HEK293 (cell line): ENCODE measurements at regions not wholly inside any gene's neighbourhood (a gene's known extent, or its start where the extent isn't known, plus 50 kb on each side); places are given as distances from the start of the nearest gene placed in this dataset.

Experiments
- CTCF ChIA-PET: fragments of 350-600 bp; formaldehyde crosslinking; extraction: SDS; loops from one replicate; lab custom pipeline; 2021; ENCODE audit warnings: antibody characterized with exemption; lab: Yijun Ruan, JAX
- POLR2A ChIA-PET: fragments of 300-600 bp; formaldehyde crosslinking; extraction: SDS; loops from one replicate; lab custom pipeline; 2020; ENCODE audit warnings: antibody characterized with exemption, inconsistent platforms; lab: Yijun Ruan, JAX
- H3K27ac ChIP-seq: fragments of 200-500 bp; sonication (Bioruptor generic); 2 replicates; pipeline ENCODE4 v1.5.1; 2014; ENCODE audit warnings: low read depth, low read length, control low read depth, inconsistent platforms; ENCODE audit errors: extremely low read depth
- H3K36me3 ChIP-seq, 2 experiments: fragments of 200-500 bp in 1 of 2; sonication (Bioruptor generic) in 1 of 2; 1 replicate in 1 of 2; 2 replicates in 1 of 2; pipeline ENCODE4 v1.5.1; 2014 to 2017; ENCODE audit warnings: inconsistent platforms in 2 of 2, low read length in 2 of 2; ENCODE audit not compliant: control insufficient read depth in 2 of 2, insufficient read depth in 1 of 2
- H3K4me1 ChIP-seq: fragments of 200-500 bp; sonication (Bioruptor generic); 2 replicates; pipeline ENCODE4 v1.5.1; 2014; ENCODE audit warnings: mild to moderate bottlenecking, low read length, inconsistent platforms; ENCODE audit not compliant: control insufficient read depth, insufficient read depth
- H3K4me3 ChIP-seq: 2 replicates; pipeline ENCODE4 v1.5.1; 2011; ENCODE audit warnings: low read depth, mild to moderate bottlenecking, control low read depth, low read length, moderate library complexity
- H3K9me3 ChIP-seq: fragments of 200-500 bp; sonication (Bioruptor generic); 2 replicates; pipeline ENCODE4 v1.5.1; 2014; ENCODE audit warnings: low read depth, low read length, inconsistent platforms; ENCODE audit not compliant: control insufficient read depth, insufficient read depth
- BCL11A ChIP-seq: fragments of 450-650 bp; formaldehyde crosslinking; IDR thresholded peaks from 2 replicates; pipeline ENCODE4 v1.5.1; 2016; ENCODE audit warnings: low read depth, missing biosample characterization, missing genetic modification characterization
- PRDM10 ChIP-seq: fragments of 450-650 bp; formaldehyde crosslinking; IDR thresholded peaks from 2 replicates; pipeline ENCODE4 v1.5.1; 2016; ENCODE audit warnings: missing biosample characterization, missing genetic modification characterization
- PRDM6 ChIP-seq: fragments of 450-650 bp; formaldehyde crosslinking; IDR thresholded peaks from 2 replicates; pipeline ENCODE4 v1.5.1; 2017; ENCODE audit warnings: missing biosample characterization, missing genetic modification characterization
- SCRT2 ChIP-seq: fragments of 450-650 bp; formaldehyde crosslinking; IDR thresholded peaks from 2 replicates; pipeline ENCODE4 v1.5.1; 2016; ENCODE audit warnings: missing biosample characterization, missing genetic modification characterization
- ZBTB17 ChIP-seq: fragments of 450-650 bp; formaldehyde crosslinking; IDR thresholded peaks from 2 replicates; pipeline ENCODE4 v1.5.1; 2016; ENCODE audit warnings: missing biosample characterization, missing genetic modification characterization
- ZEB2 ChIP-seq: fragments of 450-650 bp; formaldehyde crosslinking; IDR thresholded peaks from 2 replicates; pipeline ENCODE4 v1.5.1; 2016; ENCODE audit warnings: missing biosample characterization, missing genetic modification characterization
- ZNF140 ChIP-seq: fragments of 450-650 bp; formaldehyde crosslinking; IDR thresholded peaks from 2 replicates; pipeline ENCODE4 v1.5.1; 2016; ENCODE audit warnings: missing biosample characterization, missing genetic modification characterization
- ZNF16 ChIP-seq: fragments of 450-650 bp; formaldehyde crosslinking; IDR thresholded peaks from 2 replicates; pipeline ENCODE4 v1.5.1; 2016; ENCODE audit warnings: low read depth, missing biosample characterization, missing genetic modification characterization
- ZNF174 ChIP-seq: fragments of 450-650 bp; formaldehyde crosslinking; IDR thresholded peaks from 2 replicates; pipeline ENCODE4 v1.5.0; 2017; ENCODE audit warnings: missing biosample characterization, mild to moderate bottlenecking, missing genetic modification characterization
- ZNF214 ChIP-seq: fragments of 450-650 bp; formaldehyde crosslinking; IDR thresholded peaks from 2 replicates; pipeline ENCODE4 v1.5.1; 2017; ENCODE audit warnings: missing biosample characterization, mild to moderate bottlenecking, missing genetic modification characterization, borderline replicate concordance
- ZNF24 ChIP-seq: fragments of 450-650 bp; formaldehyde crosslinking; IDR thresholded peaks from 2 replicates; pipeline ENCODE4 v1.5.1; 2016; ENCODE audit warnings: missing biosample characterization, missing genetic modification characterization
- ZNF335 ChIP-seq: fragments of 450-650 bp; formaldehyde crosslinking; conservative IDR thresholded peaks from 2 replicates; pipeline ENCODE4 v1.5.1; 2016; ENCODE audit warnings: missing biosample characterization, missing genetic modification characterization
- ZNF362 ChIP-seq: fragments of 450-650 bp; formaldehyde crosslinking; IDR thresholded peaks from 2 replicates; pipeline ENCODE4 v1.5.1; 2016; ENCODE audit warnings: missing biosample characterization, missing genetic modification characterization
- ZNF426 ChIP-seq: fragments of 450-650 bp; formaldehyde crosslinking; IDR thresholded peaks from 2 replicates; pipeline ENCODE4 v1.5.1; 2017; ENCODE audit warnings: missing biosample characterization, missing genetic modification characterization, mild to moderate bottlenecking, inconsistent platforms, moderate library complexity
- ZNF513 ChIP-seq: fragments of 450-650 bp; IDR thresholded peaks from 2 replicates; pipeline ENCODE4 v1.5.1; 2018; ENCODE audit warnings: missing biosample characterization, missing genetic modification characterization
- ZNF529 ChIP-seq: fragments of 450-650 bp; formaldehyde crosslinking; IDR thresholded peaks from 2 replicates; pipeline ENCODE4 v1.5.1; 2017; ENCODE audit warnings: missing genetic modification characterization, missing biosample characterization; ENCODE audit not compliant: insufficient replicate concordance
- ZNF560 ChIP-seq: fragments of 450-650 bp; formaldehyde crosslinking; IDR thresholded peaks from 2 replicates; pipeline ENCODE4 v1.5.1; 2017; ENCODE audit warnings: missing biosample characterization, missing genetic modification characterization, borderline replicate concordance
- ZNF624 ChIP-seq: fragments of 450-650 bp; formaldehyde crosslinking; IDR thresholded peaks from 2 replicates; pipeline ENCODE4 v1.5.1; 2017; ENCODE audit warnings: missing biosample characterization, missing genetic modification characterization
- ZNF629 ChIP-seq: fragments of 450-650 bp; formaldehyde crosslinking; IDR thresholded peaks from 2 replicates; pipeline ENCODE4 v1.5.1; 2017; ENCODE audit warnings: missing biosample characterization, missing genetic modification characterization
- ZNF670 ChIP-seq: fragments of 450-650 bp; formaldehyde crosslinking; IDR thresholded peaks from 2 replicates; pipeline ENCODE4 v1.5.1; 2016; ENCODE audit warnings: missing biosample characterization, missing genetic modification characterization, low read depth
- ZNF843 ChIP-seq: fragments of 450-650 bp; formaldehyde crosslinking; IDR thresholded peaks from 2 replicates; pipeline ENCODE4 v1.5.1; 2016; ENCODE audit warnings: missing biosample characterization, missing genetic modification characterization
- TF ChIP-seq, protein P1 (sequence below): fragments of 450-650 bp; formaldehyde crosslinking; IDR thresholded peaks from 2 replicates; pipeline ENCODE4 v1.5.1; 2017; ENCODE audit warnings: missing biosample characterization, mild to moderate bottlenecking, missing genetic modification characterization, moderate library complexity

DNA sequence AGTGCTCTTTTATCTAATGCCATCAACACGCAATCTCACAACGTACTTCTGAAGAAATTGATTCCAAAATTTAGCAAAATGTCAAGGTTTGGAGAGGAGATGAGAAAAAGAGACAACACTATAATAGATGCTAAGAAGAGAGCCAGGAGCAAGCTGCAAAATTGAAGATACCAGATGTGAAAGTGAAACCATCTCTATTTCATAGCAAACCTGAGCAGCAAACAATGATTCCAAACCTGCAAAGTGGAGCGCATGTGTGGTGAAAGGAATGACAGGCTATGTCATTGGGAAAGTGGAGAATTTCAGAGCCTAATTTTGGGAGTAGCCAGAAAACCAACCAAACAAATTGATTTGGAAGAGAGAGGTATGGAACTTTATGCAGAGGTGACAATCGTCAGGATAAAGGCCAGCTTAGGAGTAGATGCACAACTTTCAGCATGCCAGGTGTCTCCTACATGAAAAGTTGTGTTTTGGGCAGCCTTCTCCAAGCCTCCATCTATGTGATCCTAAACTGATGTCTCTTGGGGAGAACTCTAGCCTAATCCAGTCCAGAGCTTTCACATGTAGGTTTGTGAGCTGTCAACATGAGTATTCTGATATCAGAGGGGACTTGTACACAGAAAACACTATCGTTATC lies 158.4 kb upstream of the FNDC3A start:
- no peaks in the 10 kb centered on the region for H3K9me3 ChIP-seq
- TF ChIP-seq ZNF843 (tag by site-specific recombination): no peak
- 0 out of 2 replicates have a peak, but pooled peaks have one; percentile 50 for TF ChIP-seq ZBTB17 (tag by site-specific recombination)
- TF ChIP-seq, all 188 proteins: peak for 1
- Histone ChIP-seq H3K4me1 (peaks cover 14% of the 10 kb centered on the region), H3K36me3 (no peaks in the 10 kb centered on the region), H3K27ac (no peak overlapping the region), H3K4me3 (no peak overlapping the region)
- POLR2A ChIA-PET: interaction anchor here (0.6 kb wide), 1 partner anchor 12 kb away, joined by 3 read pairs; no protein-coding TSS in a partner anchor
- CTCF ChIA-PET: no interaction called here

DNA sequence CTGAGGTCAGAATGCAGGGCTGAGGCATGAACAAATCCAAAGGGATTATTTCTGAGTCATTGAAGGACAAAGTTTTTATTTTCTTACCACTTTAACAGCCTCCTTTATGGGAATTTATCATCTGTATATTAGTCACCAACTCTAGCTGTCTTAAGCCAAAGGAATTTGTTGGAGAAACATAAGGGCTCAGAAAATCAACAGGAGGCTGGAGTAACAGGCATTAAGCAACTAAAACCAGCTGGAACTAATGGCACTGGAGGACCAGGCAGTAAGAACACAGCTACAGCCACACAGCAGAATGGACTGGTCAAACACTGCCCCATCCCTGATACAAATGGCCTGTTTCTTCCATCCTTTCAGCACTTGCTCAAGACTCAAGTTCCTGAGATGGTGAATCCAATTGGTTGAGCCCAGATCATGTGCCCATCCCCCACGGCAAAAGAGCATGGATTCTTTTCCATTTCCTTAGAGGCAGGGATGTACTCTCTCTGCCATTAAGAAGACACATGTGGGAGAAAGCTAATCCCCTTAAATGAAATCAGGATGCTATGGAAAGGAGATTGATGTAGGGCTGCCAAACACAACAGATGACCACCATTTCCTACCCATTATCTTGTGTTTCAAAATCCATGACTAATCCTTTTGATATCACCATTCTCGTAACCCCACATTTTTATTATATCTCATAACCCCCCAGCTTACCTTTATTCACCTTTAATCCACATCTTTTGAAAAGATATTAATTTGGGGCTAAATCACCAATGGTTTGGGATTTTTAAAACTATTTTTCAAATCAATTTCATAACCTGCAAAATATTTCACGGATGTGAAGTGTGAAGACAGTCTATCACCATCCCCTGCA lies 157.0 kb upstream of the FNDC3A start:
- ChIA-PET CTCF (interaction anchor here (0.5 to 0.8 kb wide), 2 partner anchors 58 to 750 kb away, joined by 3 to 5 read pairs; no protein-coding TSS in a partner anchor), POLR2A (no interaction called here)
- no peaks in the 10 kb centered on the region for H3K9me3 ChIP-seq
- no peaks in the 10 kb centered on the region for H3K36me3 ChIP-seq
- H3K27ac ChIP-seq: no peak overlapping the region
- no peak overlapping the region for H3K4me3 ChIP-seq
- H3K4me1 ChIP-seq: peaks cover 14% of the 10 kb centered on the region
- TF ChIP-seq ZNF140 (tag by site-specific recombination) (no peak), ZNF362 (tag by site-specific recombination) (no peak), ZNF24 (tag by site-specific recombination) (0 out of 2 replicates have a peak, but pooled peaks have one; percentile 43), ZNF16 (tag by site-specific recombination) (no peak), SCRT2 (peak; percentile 98), ZNF529 (no peak), ZNF670 (tag by site-specific recombination) (no peak), PRDM6 (tag by site-specific recombination) (peak; percentile 54; the same call in 1 of the 2 replicates), ZNF174 (tag by site-specific recombination) (no peak), PRDM10 (tag by site-specific recombination) (peak; percentile 57; the same call in 1 of the 2 replicates), ZNF214 (tag by site-specific recombination) (no peak), ZNF629 (tag by site-specific recombination) (peak; percentile 45; the same call in 1 of the 2 replicates), ZBTB17 (tag by site-specific recombination) (0 out of 2 replicates have a peak, but pooled peaks have one; percentile 18), ZNF560 (tag by site-specific recombination) (no peak), ZNF624 (tag by site-specific recombination) (no peak), ZNF426 (no peak), BCL11A (tag by site-specific recombination) (no peak), ZNF513 (tag by site-specific recombination) (no peak), ZNF335 (tag by site-specific recombination) (peak; percentile 14; the same call in 1 of the 2 replicates), ZEB2 (tag by site-specific recombination) (0 out of 2 replicates have a peak, but pooled peaks have one; percentile 20)
- TF ChIP-seq, protein P1, sequence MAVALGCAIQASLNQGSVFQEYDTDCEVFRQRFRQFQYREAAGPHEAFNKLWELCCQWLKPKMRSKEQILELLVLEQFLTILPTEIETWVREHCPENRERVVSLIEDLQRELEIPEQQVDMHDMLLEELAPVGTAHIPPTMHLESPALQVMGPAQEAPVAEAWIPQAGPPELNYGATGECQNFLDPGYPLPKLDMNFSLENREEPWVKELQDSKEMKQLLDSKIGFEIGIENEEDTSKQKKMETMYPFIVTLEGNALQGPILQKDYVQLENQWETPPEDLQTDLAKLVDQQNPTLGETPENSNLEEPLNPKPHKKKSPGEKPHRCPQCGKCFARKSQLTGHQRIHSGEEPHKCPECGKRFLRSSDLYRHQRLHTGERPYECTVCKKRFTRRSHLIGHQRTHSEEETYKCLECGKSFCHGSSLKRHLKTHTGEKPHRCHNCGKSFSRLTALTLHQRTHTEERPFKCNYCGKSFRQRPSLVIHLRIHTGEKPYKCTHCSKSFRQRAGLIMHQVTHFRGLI: no peak
